Hepatocyte (in vitro differentiated cells): ENCODE measurements at regions not wholly inside any gene's neighbourhood (a gene's known extent, or its start where the extent isn't known, plus 50 kb on each side); places are given as distances from the start of the nearest gene placed in this dataset.

Source experiments
- DNase-seq: peaks from one replicate; pipeline ENCODE4 v3.0.0-alpha.2; 2016; ENCODE audit warnings: low spot score
- H2AFZ ChIP-seq: fragments of 200-600 bp; sonication (generic); 2 replicates; pipeline ENCODE4 v1.6.0; 2016; ENCODE audit warnings: antibody characterized with exemption, mild to moderate bottlenecking
- H3K27ac ChIP-seq: fragments of 200-600 bp; sonication (generic); 2 replicates; pipeline ENCODE4 v1.5.1; 2016; ENCODE audit warnings: mild to moderate bottlenecking
- H3K27me3 ChIP-seq: fragments of 200-600 bp; sonication (generic); 2 replicates; pipeline ENCODE4 v1.6.1; 2016
- H3K36me3 ChIP-seq: fragments of 200-600 bp; sonication (generic); replicated peaks from 2 replicates; pipeline ENCODE4 v1.5.1; 2016; ENCODE audit warnings: low read depth; ENCODE audit not compliant: insufficient read depth
- H3K4me1 ChIP-seq: fragments of 200-600 bp; sonication (generic); 2 replicates; pipeline ENCODE4 v1.5.1; 2016; ENCODE audit warnings: mild to moderate bottlenecking, moderate library complexity; ENCODE audit not compliant: insufficient read depth
- H3K4me2 ChIP-seq: fragments of 200-600 bp; sonication (generic); 2 replicates; pipeline ENCODE4 v1.6.0; 2016
- H3K4me3 ChIP-seq: fragments of 200-600 bp; sonication (generic); 2 replicates; pipeline ENCODE4 v1.5.1; 2016; ENCODE audit warnings: mild to moderate bottlenecking
- H3K79me2 ChIP-seq: fragments of 200-600 bp; sonication (generic); 2 replicates; pipeline ENCODE4 v1.6.0; 2017; ENCODE audit warnings: mild to moderate bottlenecking
- H3K9me2 ChIP-seq: fragments of 200-600 bp; sonication (generic); replicated peaks from 2 replicates; pipeline ENCODE4 v1.6.0; 2017; ENCODE audit warnings: mild to moderate bottlenecking; ENCODE audit not compliant: insufficient read depth
- H3K9me3 ChIP-seq: fragments of 200-600 bp; sonication (generic); 2 replicates; pipeline ENCODE4 v1.5.1; 2016; ENCODE audit warnings: low read depth, mild to moderate bottlenecking
- H4K20me1 ChIP-seq: fragments of 200-600 bp; sonication (generic); 2 replicates; pipeline ENCODE4 v1.6.0; 2016; ENCODE audit warnings: mild to moderate bottlenecking; ENCODE audit not compliant: insufficient read depth, poor library complexity, severe bottlenecking
- CTCF ChIP-seq: fragments of 200-600 bp; sonication (generic); IDR thresholded peaks from 2 replicates; pipeline ENCODE4 v1.5.1; 2016; ENCODE audit warnings: antibody characterized with exemption, mild to moderate bottlenecking; ENCODE audit not compliant: poor library complexity
- EZH2 ChIP-seq: fragments of 200-600 bp; sonication (generic); IDR thresholded peaks from 2 replicates; pipeline ENCODE4 v1.6.1; 2016; ENCODE audit warnings: antibody characterized with exemption, mild to moderate bottlenecking, borderline replicate concordance
- EZH2phosphoT487 ChIP-seq: fragments of 200-600 bp; sonication (generic); IDR thresholded peaks from one replicate; pipeline ENCODE4 v1.6.1; 2018; ENCODE audit warnings: antibody characterized with exemption, mild to moderate bottlenecking, low read depth, moderate library complexity; ENCODE audit not compliant: unreplicated experiment, severe bottlenecking
- WGBS: methylation state at CpG from one replicate; pipeline ENCODE4 v1.1.6; 2016; ENCODE audit warnings: low lambda C conversion rate; ENCODE audit errors: missing lambda C conversion rate; 5-methylcytosine and 5-hydroxymethylcytosine counted together

GRCh38 chr2:64852771-64853241 lies 136.4 kb upstream of the SLC1A4 start:
- Histone ChIP-seq H3K9me3 (no peaks in the 10 kb centered on the region), H3K27me3 (no peaks in the 10 kb centered on the region)

GRCh38 chr2:64853306-64853705 lies 135.9 kb upstream of the SLC1A4 start:
- Histone ChIP-seq H4K20me1 (no peaks in the 10 kb centered on the region), H3K79me2 (no peaks in the 10 kb centered on the region), H3K4me2 (no peak overlapping the region), H3K4me3 (no peak overlapping the region), H3K27me3 (no peaks in the 10 kb centered on the region), H3K9me2 (no peaks in the 10 kb centered on the region), H3K27ac (no peak overlapping the region), H3K9me3 (no peaks in the 10 kb centered on the region), H3K4me1 (peaks cover 9% of the 10 kb centered on the region), H2AFZ (no peak overlapping the region), H3K36me3 (no peaks in the 10 kb centered on the region)
- WGBS = 98% methylated on average over 5 of the region's 5 CpGs
- no peak for DNase-seq
- TF ChIP-seq EZH2 (no peak), EZH2phosphoT487 (no peak), CTCF (no peak)

More at GRCh38 chr2:64852771-64853241, 136.4 kb upstream of the SLC1A4 start:
- no peak overlapping the region for H3K4me2 ChIP-seq
- no peak overlapping the region for H3K4me3 ChIP-seq
- no peak overlapping the region for H3K27ac ChIP-seq
- no peaks in the 10 kb centered on the region for H3K79me2 ChIP-seq
- no peak overlapping the region for H2AFZ ChIP-seq
- no peaks in the 10 kb centered on the region for H3K9me2 ChIP-seq
- no peak for DNase-seq
- no peaks in the 10 kb centered on the region for H3K36me3 ChIP-seq
- WGBS = 71% methylated on average over 4 of the region's 4 CpGs
- TF ChIP-seq EZH2 (no peak), EZH2phosphoT487 (no peak), CTCF (no peak)
- H4K20me1 ChIP-seq = no peaks in the 10 kb centered on the region
- H3K4me1 ChIP-seq = peaks cover 6% of the 10 kb centered on the region

- Histone ChIP-seq H3K79me2 (no peaks in the 10 kb centered on the region), H3K9me3 (no peaks in the 10 kb centered on the region), H3K4me3 (no peak overlapping the region), H3K27ac (no peak overlapping the region), H3K4me2 (no peak overlapping the region), H3K4me1 (peaks cover 15% of the 10 kb centered on the region), H3K36me3 (no peaks in the 10 kb centered on the region), H2AFZ (no peak overlapping the region), H4K20me1 (no peaks in the 10 kb centered on the region), H3K9me2 (no peaks in the 10 kb centered on the region), H3K27me3 (no peaks in the 10 kb centered on the region)
- TF ChIP-seq EZH2phosphoT487 (no peak), CTCF (no peak), EZH2 (no peak)
- no peak for DNase-seq
- 77% methylated on average over 1 of the region's 1 CpG for WGBS
These were observed 135.3 kb upstream of the SLC1A4 start for GRCh38 chr2:64853894-64854293.
